Activated CD8-positive, alpha-beta T cell treated with anti-CD3 and anti-CD28 coated beads for 36 hours (primary cell): ENCODE measurements at regions not wholly inside any gene's neighbourhood (a gene's known extent, or its start where the extent isn't known, plus 50 kb on each side); places are given as distances from the start of the nearest gene placed in this dataset.

Source experiments
- ATAC-seq: fragments of 200-7000 bp; cut with Tn5 transposase; one replicate; pipeline ENCODE4 v1.10.0; 2021; ENCODE audit warnings: mild to moderate bottlenecking, moderate library complexity
- CTCF ChIA-PET: fragments of 350-600 bp; sonication (Branson Sonifier 250); formaldehyde crosslinking; loops from one replicate; lab custom pipeline; 2021; ENCODE audit warnings: antibody characterized with exemption; lab: Charles Lee
- POLR2A ChIA-PET: fragments of 350-600 bp; sonication (Branson Sonifier 250); formaldehyde crosslinking; loops from one replicate; lab custom pipeline; 2021; ENCODE audit warnings: antibody characterized with exemption; lab: Charles Lee
- DNase-seq: peaks from one replicate; pipeline ENCODE4 v3.0.0-alpha.2; 2020
- H3K27ac Mint-ChIP-seq: one replicate; pipeline ENCODE4 v1.8.0; 2021; ENCODE audit warnings: mild to moderate bottlenecking, mixed read lengths
- H3K27me3 Mint-ChIP-seq: one replicate; pipeline ENCODE4 v1.8.0; 2021; ENCODE audit warnings: mixed read lengths
- H3K36me3 Mint-ChIP-seq: one replicate; pipeline ENCODE4 v1.8.0; 2021; ENCODE audit warnings: low read depth, mixed read lengths
- H3K4me1 Mint-ChIP-seq: one replicate; pipeline ENCODE4 v1.8.0; 2021; ENCODE audit warnings: low read depth, mixed read lengths
- H3K4me3 Mint-ChIP-seq: one replicate; pipeline ENCODE4 v1.8.0; 2021; ENCODE audit warnings: mild to moderate bottlenecking, moderate library complexity, mixed read lengths
- H3K9me3 Mint-ChIP-seq: one replicate; pipeline ENCODE4 v1.8.0; 2021; ENCODE audit warnings: mixed read lengths
- intact Hi-C: fragments of 100-400 bp; cut with micrococcal nuclease; formaldehyde crosslinking; loops from one replicate; pipeline ENCODE4 v1.10.0; 2022
- TF ChIP-seq, protein P1 (sequence below): fragments of 200-600 bp; IDR thresholded peaks from one replicate; pipeline ENCODE4 v1.8.0; 2022; ENCODE audit warnings: antibody characterized with exemption, mild to moderate bottlenecking

DNA sequence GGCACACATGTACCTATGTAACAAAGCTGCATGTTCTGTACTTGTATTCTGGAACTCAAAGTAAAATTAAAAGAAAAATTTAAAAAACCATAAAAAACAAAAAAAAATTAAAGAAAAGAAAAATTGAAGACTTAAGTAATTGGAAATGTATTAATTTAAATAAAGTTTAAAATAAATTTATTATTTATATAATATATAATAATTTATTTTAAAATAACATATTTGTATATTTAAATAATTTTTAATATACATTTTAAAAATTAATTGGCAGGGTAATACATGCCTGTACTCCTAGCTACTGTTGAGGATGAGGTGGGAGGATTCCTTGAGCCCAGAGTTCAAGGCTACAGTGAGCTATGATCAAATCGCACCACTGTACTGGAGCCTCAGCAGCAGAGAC, 1830.6 kb upstream of the CELF4 start:
- no peaks in the 10 kb centered on the region for H3K4me1 Mint-ChIP-seq
- peaks cover 12% of the 10 kb centered on the region for H3K9me3 Mint-ChIP-seq
- ChIA-PET CTCF (no interaction called here), POLR2A (no interaction called here)
- H3K27ac Mint-ChIP-seq: no peak overlapping the region
- ATAC-seq (no peak), DNase-seq (no peak)
- TF ChIP-seq, protein P1, sequence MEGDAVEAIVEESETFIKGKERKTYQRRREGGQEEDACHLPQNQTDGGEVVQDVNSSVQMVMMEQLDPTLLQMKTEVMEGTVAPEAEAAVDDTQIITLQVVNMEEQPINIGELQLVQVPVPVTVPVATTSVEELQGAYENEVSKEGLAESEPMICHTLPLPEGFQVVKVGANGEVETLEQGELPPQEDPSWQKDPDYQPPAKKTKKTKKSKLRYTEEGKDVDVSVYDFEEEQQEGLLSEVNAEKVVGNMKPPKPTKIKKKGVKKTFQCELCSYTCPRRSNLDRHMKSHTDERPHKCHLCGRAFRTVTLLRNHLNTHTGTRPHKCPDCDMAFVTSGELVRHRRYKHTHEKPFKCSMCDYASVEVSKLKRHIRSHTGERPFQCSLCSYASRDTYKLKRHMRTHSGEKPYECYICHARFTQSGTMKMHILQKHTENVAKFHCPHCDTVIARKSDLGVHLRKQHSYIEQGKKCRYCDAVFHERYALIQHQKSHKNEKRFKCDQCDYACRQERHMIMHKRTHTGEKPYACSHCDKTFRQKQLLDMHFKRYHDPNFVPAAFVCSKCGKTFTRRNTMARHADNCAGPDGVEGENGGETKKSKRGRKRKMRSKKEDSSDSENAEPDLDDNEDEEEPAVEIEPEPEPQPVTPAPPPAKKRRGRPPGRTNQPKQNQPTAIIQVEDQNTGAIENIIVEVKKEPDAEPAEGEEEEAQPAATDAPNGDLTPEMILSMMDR: no peak
- no peak overlapping the region for H3K4me3 Mint-ChIP-seq
- intact Hi-C loops: no loop called here
- H3K27me3 Mint-ChIP-seq: no peaks in the 10 kb centered on the region
- H3K36me3 Mint-ChIP-seq: no peaks in the 10 kb centered on the region

- no peaks in the 10 kb centered on the region for H3K27me3 Mint-ChIP-seq
- DNase-seq: no peak
- no peaks in the 10 kb centered on the region for H3K36me3 Mint-ChIP-seq
- TF ChIP-seq, protein P1: no peak
- no peak for ATAC-seq
- peaks cover 9% of the 10 kb centered on the region for H3K9me3 Mint-ChIP-seq
- CTCF ChIA-PET: no interaction called here
- no peak overlapping the region for H3K4me3 Mint-ChIP-seq
- POLR2A ChIA-PET: no interaction called here
- no peak overlapping the region for H3K27ac Mint-ChIP-seq
- intact Hi-C loops: no loop called here
- no peaks in the 10 kb centered on the region for H3K4me1 Mint-ChIP-seq
Measured at GRCh38 chr18:39389800-39390379, 1824.3 kb upstream of the CELF4 start.

DNA sequence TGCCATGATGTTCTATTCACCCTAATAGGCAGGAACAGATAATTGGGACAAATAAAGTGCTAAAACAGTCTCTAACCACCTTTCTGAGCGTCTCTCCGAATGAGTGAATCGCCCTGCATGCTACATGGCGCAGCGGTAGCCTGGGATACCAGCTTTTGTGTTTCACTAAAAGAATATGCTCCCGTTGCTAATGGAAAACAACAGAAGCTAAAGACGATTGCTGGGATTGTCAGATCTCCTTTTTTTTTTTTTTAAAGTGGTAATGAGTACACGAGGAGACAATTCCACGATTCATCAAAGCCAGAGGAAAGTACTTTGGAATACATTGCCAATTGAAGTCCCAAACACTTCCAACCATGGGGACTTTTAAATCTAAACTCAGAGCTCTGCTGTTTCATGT, 1815.3 kb upstream of the CELF4 start:
- H3K4me1 Mint-ChIP-seq: no peaks in the 10 kb centered on the region
- no peak overlapping the region for H3K27ac Mint-ChIP-seq
- ChIA-PET POLR2A (no interaction called here), CTCF (no interaction called here)
- intact Hi-C loops: no loop called here
- H3K36me3 Mint-ChIP-seq: no peaks in the 10 kb centered on the region
- H3K27me3 Mint-ChIP-seq: no peaks in the 10 kb centered on the region
- no peak for DNase-seq
- no peaks in the 10 kb centered on the region for H3K9me3 Mint-ChIP-seq
- no peak for ATAC-seq
- H3K4me3 Mint-ChIP-seq: no peak overlapping the region
- TF ChIP-seq, protein P1: no peak

GRCh38 chr18:39380186-39380725, 1814.7 kb upstream of the CELF4 start:
- CTCF ChIA-PET: no interaction called here
- DNase-seq (no peak), ATAC-seq (no peak)
- Mint-ChIP-seq H3K9me3 (no peaks in the 10 kb centered on the region), H3K36me3 (no peaks in the 10 kb centered on the region), H3K27me3 (no peaks in the 10 kb centered on the region), H3K27ac (no peak overlapping the region), H3K4me3 (no peak overlapping the region), H3K4me1 (no peaks in the 10 kb centered on the region)
- TF ChIP-seq, protein P1: no peak
- POLR2A ChIA-PET: no interaction called here
- intact Hi-C loops: no loop called here

DNA sequence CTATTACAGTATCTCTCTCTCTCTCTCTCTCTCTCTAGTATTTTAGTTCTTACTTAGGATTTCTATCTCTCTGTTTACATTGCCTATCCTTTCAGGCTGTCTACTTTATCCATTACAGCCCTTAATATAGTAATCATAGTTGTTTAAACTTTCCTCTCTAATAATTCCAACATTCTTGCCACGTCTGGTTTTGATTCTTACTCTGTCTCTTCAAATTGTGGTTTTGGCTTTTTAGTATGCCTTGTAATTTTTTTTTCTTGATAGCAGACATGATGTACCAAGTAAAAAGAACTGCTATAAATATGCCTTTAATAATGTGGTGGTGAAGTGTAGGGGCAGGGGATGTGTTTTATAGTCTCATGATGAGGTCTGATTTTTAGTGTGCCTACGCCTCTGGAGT, 1809.5 kb upstream of the CELF4 start:
- TF ChIP-seq, protein P1: no peak
- Mint-ChIP-seq H3K9me3 (peaks cover 7% of the 10 kb centered on the region), H3K36me3 (no peaks in the 10 kb centered on the region), H3K4me3 (no peak overlapping the region), H3K27me3 (no peaks in the 10 kb centered on the region), H3K4me1 (no peaks in the 10 kb centered on the region), H3K27ac (no peak overlapping the region)
- no peak for DNase-seq
- intact Hi-C loops: no loop called here
- ChIA-PET CTCF (no interaction called here), POLR2A (no interaction called here)
- ATAC-seq: no peak
